Hepatocyte (in vitro differentiated cells): ENCODE measurements at regions not wholly inside any gene's neighbourhood (a gene's known extent, or its start where the extent isn't known, plus 50 kb on each side); places are given as distances from the start of the nearest gene placed in this dataset.

Source experiments
- DNase-seq: peaks from one replicate; pipeline ENCODE4 v3.0.0-alpha.2; 2016; ENCODE audit warnings: low spot score
- H2AFZ ChIP-seq: fragments of 200-600 bp; sonication (generic); 2 replicates; pipeline ENCODE4 v1.6.0; 2016; ENCODE audit warnings: antibody characterized with exemption, mild to moderate bottlenecking
- H3K27ac ChIP-seq: fragments of 200-600 bp; sonication (generic); 2 replicates; pipeline ENCODE4 v1.5.1; 2016; ENCODE audit warnings: mild to moderate bottlenecking
- H3K27me3 ChIP-seq: fragments of 200-600 bp; sonication (generic); 2 replicates; pipeline ENCODE4 v1.6.1; 2016
- H3K36me3 ChIP-seq: fragments of 200-600 bp; sonication (generic); replicated peaks from 2 replicates; pipeline ENCODE4 v1.5.1; 2016; ENCODE audit warnings: low read depth; ENCODE audit not compliant: insufficient read depth
- H3K4me1 ChIP-seq: fragments of 200-600 bp; sonication (generic); 2 replicates; pipeline ENCODE4 v1.5.1; 2016; ENCODE audit warnings: mild to moderate bottlenecking, moderate library complexity; ENCODE audit not compliant: insufficient read depth
- H3K4me2 ChIP-seq: fragments of 200-600 bp; sonication (generic); 2 replicates; pipeline ENCODE4 v1.6.0; 2016
- H3K4me3 ChIP-seq: fragments of 200-600 bp; sonication (generic); 2 replicates; pipeline ENCODE4 v1.5.1; 2016; ENCODE audit warnings: mild to moderate bottlenecking
- H3K79me2 ChIP-seq: fragments of 200-600 bp; sonication (generic); 2 replicates; pipeline ENCODE4 v1.6.0; 2017; ENCODE audit warnings: mild to moderate bottlenecking
- H3K9me2 ChIP-seq: fragments of 200-600 bp; sonication (generic); replicated peaks from 2 replicates; pipeline ENCODE4 v1.6.0; 2017; ENCODE audit warnings: mild to moderate bottlenecking; ENCODE audit not compliant: insufficient read depth
- H3K9me3 ChIP-seq: fragments of 200-600 bp; sonication (generic); 2 replicates; pipeline ENCODE4 v1.5.1; 2016; ENCODE audit warnings: low read depth, mild to moderate bottlenecking
- H4K20me1 ChIP-seq: fragments of 200-600 bp; sonication (generic); 2 replicates; pipeline ENCODE4 v1.6.0; 2016; ENCODE audit warnings: mild to moderate bottlenecking; ENCODE audit not compliant: insufficient read depth, poor library complexity, severe bottlenecking
- CTCF ChIP-seq: fragments of 200-600 bp; sonication (generic); IDR thresholded peaks from 2 replicates; pipeline ENCODE4 v1.5.1; 2016; ENCODE audit warnings: antibody characterized with exemption, mild to moderate bottlenecking; ENCODE audit not compliant: poor library complexity
- EZH2 ChIP-seq: fragments of 200-600 bp; sonication (generic); IDR thresholded peaks from 2 replicates; pipeline ENCODE4 v1.6.1; 2016; ENCODE audit warnings: antibody characterized with exemption, mild to moderate bottlenecking, borderline replicate concordance
- EZH2phosphoT487 ChIP-seq: fragments of 200-600 bp; sonication (generic); IDR thresholded peaks from one replicate; pipeline ENCODE4 v1.6.1; 2018; ENCODE audit warnings: antibody characterized with exemption, mild to moderate bottlenecking, low read depth, moderate library complexity; ENCODE audit not compliant: unreplicated experiment, severe bottlenecking
- WGBS: methylation state at CpG from one replicate; pipeline ENCODE4 v1.1.6; 2016; ENCODE audit warnings: low lambda C conversion rate; ENCODE audit errors: missing lambda C conversion rate; 5-methylcytosine and 5-hydroxymethylcytosine counted together

DNA sequence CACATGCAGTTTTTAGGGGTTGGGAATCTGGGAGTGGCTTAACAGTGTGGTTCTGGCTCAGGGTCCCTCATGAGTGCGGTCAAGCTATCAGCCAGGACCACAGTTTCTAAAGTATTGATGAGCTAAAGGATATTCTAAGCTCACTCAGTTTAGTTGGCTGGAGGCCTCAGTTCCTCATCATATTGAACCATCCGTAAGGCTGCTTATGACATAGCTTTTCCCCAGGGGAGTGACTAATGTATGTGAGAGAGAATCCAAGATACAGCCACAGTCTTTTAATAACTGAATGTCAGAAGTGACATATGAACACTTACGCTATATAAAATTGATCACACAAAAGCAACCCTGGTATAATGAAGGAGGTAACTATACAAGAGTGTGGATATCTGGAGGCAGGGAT is 245.3 kb downstream of the POLR1F start:
- no peak overlapping the region for H3K27ac ChIP-seq
- H3K4me1 ChIP-seq, result no peaks in the 10 kb centered on the region
- no peaks in the 10 kb centered on the region for H3K27me3 ChIP-seq
- H3K4me2 ChIP-seq, result no peak overlapping the region
- no peaks in the 10 kb centered on the region for H3K36me3 ChIP-seq
- TF ChIP-seq EZH2, result no peak
- TF ChIP-seq EZH2phosphoT487, result no peak
- no peak for TF ChIP-seq CTCF
- no peak overlapping the region for H3K4me3 ChIP-seq
- H3K9me2 ChIP-seq, result no peaks in the 10 kb centered on the region
- DNase-seq, result no peak
- H3K9me3 ChIP-seq, result no peaks in the 10 kb centered on the region
- 97% methylated on average over 3 of the region's 3 CpGs for WGBS
- no peaks in the 10 kb centered on the region for H3K79me2 ChIP-seq
- H2AFZ ChIP-seq, result no peak overlapping the region
- no peaks in the 10 kb centered on the region for H4K20me1 ChIP-seq

DNA sequence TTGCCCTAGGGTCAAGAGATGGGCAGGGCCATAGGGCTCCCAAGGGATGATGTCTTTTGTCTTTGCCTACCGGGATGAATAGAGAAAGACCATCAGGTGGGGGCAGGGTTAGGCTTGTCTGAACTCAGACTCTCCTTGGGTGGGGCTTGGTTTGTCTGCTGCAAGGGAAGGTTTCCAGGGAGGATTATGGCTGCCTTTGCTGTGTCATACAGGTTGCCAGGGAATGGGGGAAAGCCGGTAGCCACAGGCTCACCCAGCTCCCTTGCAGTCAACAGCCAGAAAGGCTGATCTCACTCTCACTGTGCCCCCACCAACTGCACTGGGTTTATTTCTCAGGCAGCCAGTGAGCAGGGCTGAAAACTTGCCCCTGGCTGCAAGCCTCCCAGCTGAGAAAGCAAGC is 253.2 kb downstream of the POLR1F start:
- 39% methylated on average over 2 of the region's 2 CpGs for WGBS
- TF ChIP-seq CTCF (no peak), EZH2 (no peak), EZH2phosphoT487 (no peak)

DNA sequence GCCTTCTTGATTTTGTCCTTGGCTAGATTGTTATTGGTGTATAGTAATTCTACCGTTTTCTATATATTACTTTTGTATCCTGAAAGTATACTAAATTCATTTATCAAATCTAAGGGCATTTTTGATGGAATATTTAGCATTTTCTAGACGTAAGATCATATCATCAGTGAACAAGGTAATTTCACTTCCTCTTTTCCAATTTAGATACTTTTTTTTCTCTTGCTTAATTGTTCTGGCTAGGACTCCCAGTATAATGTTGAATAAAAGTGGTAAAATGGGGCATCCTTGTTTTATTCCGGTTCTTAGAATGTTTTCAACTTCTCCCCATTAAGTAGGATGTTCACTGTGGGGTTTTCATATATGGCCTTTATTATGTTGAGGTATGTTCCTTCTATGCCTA is 260.7 kb downstream of the POLR1F start:
- 86% methylated on average over 3 of the region's 3 CpGs for WGBS
- Histone ChIP-seq H3K79me2 (no peaks in the 10 kb centered on the region), H2AFZ (no peak overlapping the region)

More for the DNA sequence above, 253.2 kb downstream of the POLR1F start:
- H3K9me2 ChIP-seq, result no peaks in the 10 kb centered on the region
- H3K4me2 ChIP-seq, result no peak overlapping the region
- DNase-seq, result no peak
- H3K79me2 ChIP-seq, result no peaks in the 10 kb centered on the region
- no peaks in the 10 kb centered on the region for H3K4me1 ChIP-seq
- H3K36me3 ChIP-seq, result no peaks in the 10 kb centered on the region
- H3K27me3 ChIP-seq, result no peaks in the 10 kb centered on the region
- no peaks in the 10 kb centered on the region for H3K9me3 ChIP-seq
- no peak overlapping the region for H2AFZ ChIP-seq
- H4K20me1 ChIP-seq, result no peaks in the 10 kb centered on the region
- H3K27ac ChIP-seq, result no peak overlapping the region
- no peak overlapping the region for H3K4me3 ChIP-seq

More for the DNA sequence above, 260.7 kb downstream of the POLR1F start:
- Histone ChIP-seq H3K4me2 (no peak overlapping the region), H3K9me2 (no peaks in the 10 kb centered on the region), H3K4me1 (no peaks in the 10 kb centered on the region), H3K27ac (no peak overlapping the region), H3K4me3 (no peak overlapping the region), H4K20me1 (no peaks in the 10 kb centered on the region), H3K36me3 (no peaks in the 10 kb centered on the region), H3K27me3 (no peaks in the 10 kb centered on the region), H3K9me3 (no peaks in the 10 kb centered on the region)
- TF ChIP-seq CTCF, result no peak
- no peak for DNase-seq
